Fibroblast of the conjunctiva (primary cell): ENCODE measurements at regions not wholly inside any gene's neighbourhood (a gene's known extent, or its start where the extent isn't known, plus 50 kb on each side); places are given as distances from the start of the nearest gene placed in this dataset.
"Not testable (repeated sequence)": the region's sequence is repeated elsewhere in the genome, so short reads cannot be mapped to it uniquely, and the experiment has no call there.

ENCODE experiments used
- DNase-seq: peaks from one replicate; pipeline ENCODE4 v3.0.0-alpha.2; 2010; ENCODE audit warnings: low read depth

- DNase-seq = not testable (repeated sequence)
Measured at GRCh38 chr6:90675107-90675506, 88.2 kb upstream of the MAP3K7 start.

- not testable (repeated sequence) for DNase-seq
Measured at GRCh38 chr6:90674077-90674476, 87.2 kb upstream of the MAP3K7 start.

- no peak for DNase-seq
Measured at GRCh38 chr6:90669846-90670245, 83.0 kb upstream of the MAP3K7 start.

GRCh38 chr6:90669420-90669819 lies 82.5 kb upstream of the MAP3K7 start:
- DNase-seq = no peak

- no peak for DNase-seq
Measured at GRCh38 chr6:90668141-90668540, 81.3 kb upstream of the MAP3K7 start.

- no peak for DNase-seq
Measured at GRCh38 chr6:90663873-90664272, 77.0 kb upstream of the MAP3K7 start.

GRCh38 chr6:90663106-90663505 lies 76.2 kb upstream of the MAP3K7 start:
- no peak for DNase-seq

GRCh38 chr6:90660931-90661330 lies 74.1 kb upstream of the MAP3K7 start:
- DNase-seq = no peak

GRCh38 chr6:90658497-90658896 lies 71.6 kb upstream of the MAP3K7 start:
- DNase-seq = no peak

- no peak for DNase-seq
Measured at GRCh38 chr6:90656325-90656724, 69.5 kb upstream of the MAP3K7 start.

GRCh38 chr6:90654806-90655205 lies 67.9 kb upstream of the MAP3K7 start:
- DNase-seq = no peak

- no peak for DNase-seq
Measured at GRCh38 chr6:90654166-90654565, 67.3 kb upstream of the MAP3K7 start.

- DNase-seq = no peak
Measured at GRCh38 chr6:90653750-90654149, 66.9 kb upstream of the MAP3K7 start.

GRCh38 chr6:90650041-90650940 lies 63.4 kb upstream of the MAP3K7 start:
- no peak for DNase-seq

- DNase-seq = no peak
Measured at GRCh38 chr6:90648873-90649272, 62.0 kb upstream of the MAP3K7 start.

GRCh38 chr6:90646940-90647339 lies 60.1 kb upstream of the MAP3K7 start:
- DNase-seq = no peak

- DNase-seq = no peak
Measured at GRCh38 chr6:90645634-90646033, 58.8 kb upstream of the MAP3K7 start.

GRCh38 chr6:90644492-90644891 lies 57.6 kb upstream of the MAP3K7 start:
- no peak for DNase-seq

- no peak for DNase-seq
Measured at GRCh38 chr6:90643381-90643780, 56.5 kb upstream of the MAP3K7 start.

- DNase-seq = no peak
Measured at GRCh38 chr6:90637320-90637719, 50.4 kb upstream of the MAP3K7 start.
